Tibial nerve (tissue), 4 donors: ENCODE measurements at regions not wholly inside any gene's neighbourhood (a gene's known extent, or its start where the extent isn't known, plus 50 kb on each side); places are given as distances from the start of the nearest gene placed in this dataset.

Experiments used
- DNase-seq, 2 donors: peaks; one replicate each; pipeline ENCODE4 v3.0.0-alpha.2; 2019; ENCODE audit warnings: low spot score in 2 of 2
- H3K27ac ChIP-seq, 4 donors: fragments of 200-600 bp; sonication (generic) in 3 of 4; one replicate each; pipeline ENCODE4 v1.5.1; 2017 to 2019; ENCODE audit warnings: mild to moderate bottlenecking in 1 of 4
- H3K27me3 ChIP-seq, 2 donors: fragments of 200-600 bp; sonication (generic) in 1 of 2; one replicate each; pipeline versions ENCODE4 v1.5.1 to v1.6.0; 2017 to 2019
- H3K36me3 ChIP-seq, 3 donors: fragments of 200-600 bp; sonication (generic); one replicate each; pipeline ENCODE4 v1.5.1; 2018 to 2019
- H3K4me1 ChIP-seq, 4 donors: fragments of 200-600 bp; sonication (generic) in 3 of 4; one replicate each; pipeline ENCODE4 v1.5.1; 2017 to 2019
- H3K4me3 ChIP-seq, 4 donors: fragments of 200-600 bp; sonication (generic) in 3 of 4; one replicate each; pipeline ENCODE4 v1.5.1; 2017 to 2019; ENCODE audit warnings: mild to moderate bottlenecking in 1 of 4, moderate library complexity in 1 of 4
- H3K9me3 ChIP-seq, 4 donors: fragments of 200-600 bp; sonication (generic) in 3 of 4; one replicate each; pipeline ENCODE4 v1.5.1; 2017 to 2019
- EP300 ChIP-seq, 2 donors: sonication (generic); formaldehyde crosslinking; IDR thresholded peaks; one replicate each; pipeline ENCODE4 v1.6.1; 2017; ENCODE audit warnings: antibody characterized with exemption in 2 of 2, mild to moderate bottlenecking in 1 of 2
- POLR2A ChIP-seq, 2 donors: fragments of 450-650 bp; IDR thresholded peaks; one replicate each; pipeline ENCODE4 v1.6.1; 2017; ENCODE audit warnings: antibody characterized with exemption in 2 of 2, mild to moderate bottlenecking in 2 of 2, moderate library complexity in 2 of 2
- WGBS, 2 donors: methylation state at CpG; one replicate each; pipeline ENCODE4 v1.1.5; 2018; 5-methylcytosine and 5-hydroxymethylcytosine counted together
- TF ChIP-seq, protein P1 (sequence below), 5 experiments: fragments of 200-600 bp in 3 of 5; fragments of 450-650 bp in 2 of 5; sonication (generic) in 3 of 5; IDR thresholded peaks; one replicate each; pipeline ENCODE4 v1.5.1; 2016 to 2019; ENCODE audit warnings: antibody characterized with exemption in 5 of 5, mild to moderate bottlenecking in 3 of 5, moderate library complexity in 2 of 5

DNA sequence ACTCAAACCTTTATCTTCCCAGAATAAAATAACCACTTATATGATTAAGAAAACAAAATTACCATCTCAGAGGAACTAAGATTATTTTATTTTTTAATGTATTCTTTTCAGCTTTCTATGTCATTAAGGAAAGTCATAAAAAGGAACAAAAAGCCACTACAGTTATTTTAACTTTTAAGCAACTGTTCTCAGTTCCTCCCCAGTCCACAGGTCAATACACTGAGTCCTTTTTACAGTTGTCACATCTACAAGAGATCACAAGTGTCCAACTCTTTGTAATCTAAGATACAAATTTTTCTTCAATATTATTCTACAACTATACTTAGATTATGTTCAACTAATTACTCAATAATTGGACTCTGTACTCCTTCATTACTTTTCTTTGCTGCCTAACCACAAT is 782.8 kb upstream of the ACO1 start:
- H3K27me3 ChIP-seq: no peaks in the 10 kb centered on the region
- H3K36me3 ChIP-seq: no peaks in the 10 kb centered on the region
- peaks cover 0 to 2% (median 0%) of the 10 kb centered on the region in 4 donors for H3K9me3 ChIP-seq
- no peak for DNase-seq
- H3K4me1 ChIP-seq: no peaks in the 10 kb centered on the region
- H3K27ac ChIP-seq: no peak overlapping the region
- TF ChIP-seq, protein P1, sequence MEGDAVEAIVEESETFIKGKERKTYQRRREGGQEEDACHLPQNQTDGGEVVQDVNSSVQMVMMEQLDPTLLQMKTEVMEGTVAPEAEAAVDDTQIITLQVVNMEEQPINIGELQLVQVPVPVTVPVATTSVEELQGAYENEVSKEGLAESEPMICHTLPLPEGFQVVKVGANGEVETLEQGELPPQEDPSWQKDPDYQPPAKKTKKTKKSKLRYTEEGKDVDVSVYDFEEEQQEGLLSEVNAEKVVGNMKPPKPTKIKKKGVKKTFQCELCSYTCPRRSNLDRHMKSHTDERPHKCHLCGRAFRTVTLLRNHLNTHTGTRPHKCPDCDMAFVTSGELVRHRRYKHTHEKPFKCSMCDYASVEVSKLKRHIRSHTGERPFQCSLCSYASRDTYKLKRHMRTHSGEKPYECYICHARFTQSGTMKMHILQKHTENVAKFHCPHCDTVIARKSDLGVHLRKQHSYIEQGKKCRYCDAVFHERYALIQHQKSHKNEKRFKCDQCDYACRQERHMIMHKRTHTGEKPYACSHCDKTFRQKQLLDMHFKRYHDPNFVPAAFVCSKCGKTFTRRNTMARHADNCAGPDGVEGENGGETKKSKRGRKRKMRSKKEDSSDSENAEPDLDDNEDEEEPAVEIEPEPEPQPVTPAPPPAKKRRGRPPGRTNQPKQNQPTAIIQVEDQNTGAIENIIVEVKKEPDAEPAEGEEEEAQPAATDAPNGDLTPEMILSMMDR (IDR thresholded peaks at IDR 0.05): no peak
- no peak for TF ChIP-seq EP300 (IDR thresholded peaks at IDR 0.05)
- TF ChIP-seq POLR2A (IDR thresholded peaks at IDR 0.05): no peak
- H3K4me3 ChIP-seq: no peak overlapping the region

DNA sequence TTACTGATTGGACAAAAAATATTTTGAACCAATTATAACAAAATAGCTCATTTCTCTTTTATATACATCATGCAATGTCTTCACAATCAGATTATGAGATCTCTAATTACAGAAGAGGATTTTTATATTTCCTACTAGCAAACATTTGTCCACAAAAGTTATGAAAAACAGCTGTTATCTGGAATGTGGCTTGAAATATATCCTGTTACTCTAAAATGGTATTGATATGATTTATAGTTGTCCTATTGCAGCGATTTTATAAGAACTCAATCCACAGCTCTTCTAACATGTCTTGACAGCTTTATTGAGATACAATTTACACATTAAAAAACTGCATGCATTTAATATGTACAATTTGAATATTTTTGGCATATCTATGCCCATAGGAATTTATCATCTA is 779.9 kb upstream of the ACO1 start:
- no peak for DNase-seq
- Histone ChIP-seq H3K9me3 (peaks cover 0 to 2% (median 0%) of the 10 kb centered on the region in 4 donors), H3K27me3 (no peaks in the 10 kb centered on the region), H3K27ac (no peak overlapping the region), H3K4me3 (no peak overlapping the region), H3K36me3 (no peaks in the 10 kb centered on the region), H3K4me1 (no peaks in the 10 kb centered on the region)
- TF ChIP-seq POLR2A (IDR thresholded peaks at IDR 0.05) (no peak), EP300 (IDR thresholded peaks at IDR 0.05) (no peak)
- 70 to 72% methylated on average over 1 of the region's 1 CpG for WGBS, 2 donors

GRCh38 chr9:31605164-31605563 is 779.3 kb upstream of the ACO1 start:
- 89 to 98% methylated on average over 2 of the region's 2 CpGs for WGBS, 2 donors
- TF ChIP-seq EP300 (IDR thresholded peaks at IDR 0.05) (no peak), POLR2A (IDR thresholded peaks at IDR 0.05) (no peak)
- TF ChIP-seq, protein P1 (IDR thresholded peaks at IDR 0.05): no peak

GRCh38 chr9:31606678-31607077 is 777.8 kb upstream of the ACO1 start:
- Histone ChIP-seq H3K27me3 (no peaks in the 10 kb centered on the region), H3K4me1 (no peaks in the 10 kb centered on the region), H3K36me3 (no peaks in the 10 kb centered on the region), H3K9me3 (peaks cover 0 to 2% (median 0%) of the 10 kb centered on the region in 4 donors), H3K27ac (no peak overlapping the region), H3K4me3 (no peak overlapping the region)
- no peak for DNase-seq
- no peak for TF ChIP-seq EP300 (IDR thresholded peaks at IDR 0.05)
- TF ChIP-seq POLR2A (IDR thresholded peaks at IDR 0.05): no peak
- TF ChIP-seq, protein P1 (IDR thresholded peaks at IDR 0.05): no peak
- 91 to 100% methylated on average over 1 of the region's 1 CpG for WGBS, 2 donors

More at GRCh38 chr9:31605164-31605563, 779.3 kb upstream of the ACO1 start:
- Histone ChIP-seq H3K27ac (no peak overlapping the region), H3K4me3 (no peak overlapping the region), H3K27me3 (no peaks in the 10 kb centered on the region), H3K4me1 (no peaks in the 10 kb centered on the region), H3K36me3 (no peaks in the 10 kb centered on the region), H3K9me3 (peaks cover 0 to 2% (median 0%) of the 10 kb centered on the region in 4 donors)
- DNase-seq: no peak

GRCh38 chr9:31608416-31608815 is 776.0 kb upstream of the ACO1 start:
- DNase-seq: no peak
- Histone ChIP-seq H3K36me3 (no peaks in the 10 kb centered on the region), H3K4me1 (no peaks in the 10 kb centered on the region), H3K4me3 (no peak overlapping the region), H3K27ac (no peak overlapping the region), H3K27me3 (no peaks in the 10 kb centered on the region), H3K9me3 (peaks cover 0 to 2% (median 0%) of the 10 kb centered on the region in 4 donors)
- TF ChIP-seq EP300 (IDR thresholded peaks at IDR 0.05) (no peak), POLR2A (IDR thresholded peaks at IDR 0.05) (no peak)
- TF ChIP-seq, protein P1 (IDR thresholded peaks at IDR 0.05): no peak

DNA sequence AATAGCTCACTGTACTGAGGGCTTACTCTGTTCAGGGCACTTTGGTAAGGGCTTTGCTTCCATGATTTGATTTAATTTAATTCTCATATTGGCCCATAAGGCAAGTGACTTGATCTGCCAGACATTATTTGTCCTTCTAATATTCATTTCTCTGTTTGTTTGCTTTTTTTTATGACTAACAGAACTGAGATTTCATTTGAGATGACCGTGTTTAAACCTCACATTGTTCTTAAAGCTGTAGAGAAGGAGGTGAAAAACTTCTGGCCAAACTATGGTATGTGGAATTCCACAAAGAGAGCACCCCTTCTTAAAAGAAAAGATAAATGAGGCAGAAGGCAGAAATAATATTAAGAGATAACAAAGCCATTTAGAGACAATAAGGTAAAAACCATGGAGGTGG is 775.6 kb upstream of the ACO1 start:
- H3K27ac ChIP-seq: no peak overlapping the region
- DNase-seq: no peak
- no peaks in the 10 kb centered on the region for H3K36me3 ChIP-seq
- peaks cover 0 to 2% (median 0%) of the 10 kb centered on the region in 4 donors for H3K9me3 ChIP-seq
- 56 to 62% methylated on average over 1 of the region's 1 CpG for WGBS, 2 donors
- H3K4me1 ChIP-seq: no peaks in the 10 kb centered on the region
- no peak overlapping the region for H3K4me3 ChIP-seq
- no peaks in the 10 kb centered on the region for H3K27me3 ChIP-seq
- TF ChIP-seq POLR2A (IDR thresholded peaks at IDR 0.05) (no peak), EP300 (IDR thresholded peaks at IDR 0.05) (no peak)
- TF ChIP-seq, protein P1 (IDR thresholded peaks at IDR 0.05): no peak
